Mesothelial cell of epicardium (in vitro differentiated cells): ENCODE measurements at regions not wholly inside any gene's neighbourhood (a gene's known extent, or its start where the extent isn't known, plus 50 kb on each side); places are given as distances from the start of the nearest gene placed in this dataset.

Experiments used
- DNase-seq, 2 experiments: peaks; one replicate each; pipeline ENCODE4 v3.0.0; 2021; ENCODE audit warnings: low spot score in 2 of 2; ENCODE audit not compliant: unreplicated experiment in 2 of 2
- H3K27ac Mint-ChIP-seq: 2 replicates; pipeline ENCODE4 v1.8.0; 2021; ENCODE audit warnings: mixed read lengths
- H3K27me3 Mint-ChIP-seq: 2 replicates; pipeline ENCODE4 v1.8.0; 2021; ENCODE audit warnings: low read depth, mixed read lengths
- H3K36me3 Mint-ChIP-seq: 2 replicates; pipeline ENCODE4 v1.8.0; 2021; ENCODE audit warnings: mixed read lengths
- H3K4me1 Mint-ChIP-seq: 2 replicates; pipeline ENCODE4 v1.8.0; 2021; ENCODE audit warnings: mixed read lengths
- H3K4me3 Mint-ChIP-seq: 2 replicates; pipeline ENCODE4 v1.8.0; 2021; ENCODE audit warnings: mild to moderate bottlenecking, moderate library complexity, mixed read lengths
- H3K9me3 Mint-ChIP-seq: 2 replicates; pipeline ENCODE4 v1.8.0; 2021; ENCODE audit warnings: mixed read lengths
- CTCF ChIP-seq: fragments of 200-600 bp; sonication (generic); IDR thresholded peaks from one replicate; pipeline ENCODE4 v1.5.0; 2021; ENCODE audit warnings: antibody characterized with exemption; ENCODE audit not compliant: unreplicated experiment

DNA sequence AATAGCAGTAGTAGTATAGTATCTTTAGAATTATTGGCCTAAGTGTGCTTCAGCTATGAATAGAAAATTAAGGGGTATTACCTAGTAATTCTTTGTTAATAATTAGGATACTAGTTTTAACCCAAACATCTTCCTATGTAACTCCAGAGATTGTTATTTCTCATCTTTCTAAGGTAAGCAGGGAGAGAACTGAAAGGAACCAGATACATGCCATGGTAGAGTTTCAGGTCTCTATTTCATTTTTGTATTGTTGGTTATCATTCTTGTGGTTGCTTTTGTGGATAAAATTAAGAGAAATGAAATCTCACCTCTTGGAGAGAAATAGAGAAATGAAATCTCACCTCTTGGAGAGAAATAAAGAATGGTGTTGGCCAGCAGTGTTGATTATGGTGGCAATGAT is 597.1 kb upstream of the CT83 start:
- no peak overlapping the region for H3K4me3 Mint-ChIP-seq
- H3K27ac Mint-ChIP-seq: no peak overlapping the region
- no peaks in the 10 kb centered on the region for H3K27me3 Mint-ChIP-seq
- H3K9me3 Mint-ChIP-seq: peaks cover 16% of the 10 kb centered on the region
- H3K36me3 Mint-ChIP-seq: no peaks in the 10 kb centered on the region
- DNase-seq: no peak
- no peak for TF ChIP-seq CTCF
- H3K4me1 Mint-ChIP-seq: no peaks in the 10 kb centered on the region

GRCh38 chrX:117053260-117053659 is 590.5 kb upstream of the CT83 start:
- Mint-ChIP-seq H3K4me1 (no peaks in the 10 kb centered on the region), H3K27ac (no peak overlapping the region)
- no peak for TF ChIP-seq CTCF

DNA sequence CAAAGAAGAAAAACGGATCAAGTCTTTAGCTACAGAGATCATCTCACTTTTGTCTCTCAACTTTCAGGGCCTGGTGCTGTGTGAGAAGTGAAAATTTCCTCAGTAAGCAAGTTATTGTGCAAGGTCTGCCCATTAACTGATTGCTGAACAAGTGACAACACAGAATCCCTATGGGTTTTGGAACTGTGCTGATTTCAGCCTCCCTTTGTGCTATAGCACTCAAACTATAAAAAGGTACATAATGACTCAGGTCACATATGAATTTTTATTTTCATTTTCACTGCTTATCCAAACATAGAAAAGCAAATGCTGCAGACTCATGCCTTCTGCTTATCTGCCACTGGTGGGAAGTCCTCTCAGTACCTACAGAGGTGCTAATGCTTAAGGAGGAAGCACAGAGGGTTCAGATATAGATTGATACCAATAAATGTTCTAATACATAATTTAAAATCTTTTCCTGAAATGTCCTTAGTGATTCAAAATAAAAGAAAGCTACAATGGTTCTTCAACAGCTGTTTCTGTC is 576.2 kb upstream of the CT83 start:
- no peak for DNase-seq
- H3K4me1 Mint-ChIP-seq: no peaks in the 10 kb centered on the region
- H3K36me3 Mint-ChIP-seq: no peaks in the 10 kb centered on the region
- peaks cover 17% of the 10 kb centered on the region for H3K9me3 Mint-ChIP-seq
- no peaks in the 10 kb centered on the region for H3K27me3 Mint-ChIP-seq
- no peak overlapping the region for H3K4me3 Mint-ChIP-seq
- no peak for TF ChIP-seq CTCF
- no peak overlapping the region for H3K27ac Mint-ChIP-seq

More at GRCh38 chrX:117053260-117053659, 590.5 kb upstream of the CT83 start:
- H3K9me3 Mint-ChIP-seq: peaks cover 16% of the 10 kb centered on the region
- no peak overlapping the region for H3K4me3 Mint-ChIP-seq
- no peaks in the 10 kb centered on the region for H3K36me3 Mint-ChIP-seq
- no peaks in the 10 kb centered on the region for H3K27me3 Mint-ChIP-seq
- DNase-seq: no peak

DNA sequence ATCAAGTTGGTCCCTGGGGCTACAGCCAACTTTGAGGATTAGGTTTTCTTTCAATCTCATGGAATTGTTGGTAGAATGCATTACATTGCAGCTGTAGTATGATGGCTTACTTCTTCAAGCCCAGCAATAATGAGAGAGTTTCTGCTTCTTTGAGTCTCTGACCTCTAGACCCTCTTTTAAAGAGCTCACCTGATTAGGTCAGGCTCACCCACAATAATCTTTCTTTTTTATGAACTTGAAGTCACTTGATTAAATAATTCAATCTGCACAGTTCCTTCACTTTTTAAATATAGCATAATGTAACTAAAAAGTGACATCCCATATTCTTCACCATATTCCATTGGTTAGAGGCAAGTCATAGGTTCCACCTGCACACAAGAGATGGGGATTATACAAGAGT is 547.5 kb upstream of the CT83 start:
- Mint-ChIP-seq H3K9me3 (peaks cover 31% of the 10 kb centered on the region), H3K4me3 (no peak overlapping the region), H3K36me3 (no peaks in the 10 kb centered on the region), H3K4me1 (no peaks in the 10 kb centered on the region), H3K27me3 (no peaks in the 10 kb centered on the region), H3K27ac (no peak overlapping the region)
- no peak for DNase-seq
- TF ChIP-seq CTCF: no peak

GRCh38 chrX:117002981-117003380 is 540.2 kb upstream of the CT83 start:
- Mint-ChIP-seq H3K9me3 (no peaks in the 10 kb centered on the region), H3K27ac (no peak overlapping the region), H3K36me3 (no peaks in the 10 kb centered on the region), H3K4me1 (no peaks in the 10 kb centered on the region), H3K4me3 (no peak overlapping the region), H3K27me3 (no peaks in the 10 kb centered on the region)
- DNase-seq: no peak
- no peak for TF ChIP-seq CTCF

DNA sequence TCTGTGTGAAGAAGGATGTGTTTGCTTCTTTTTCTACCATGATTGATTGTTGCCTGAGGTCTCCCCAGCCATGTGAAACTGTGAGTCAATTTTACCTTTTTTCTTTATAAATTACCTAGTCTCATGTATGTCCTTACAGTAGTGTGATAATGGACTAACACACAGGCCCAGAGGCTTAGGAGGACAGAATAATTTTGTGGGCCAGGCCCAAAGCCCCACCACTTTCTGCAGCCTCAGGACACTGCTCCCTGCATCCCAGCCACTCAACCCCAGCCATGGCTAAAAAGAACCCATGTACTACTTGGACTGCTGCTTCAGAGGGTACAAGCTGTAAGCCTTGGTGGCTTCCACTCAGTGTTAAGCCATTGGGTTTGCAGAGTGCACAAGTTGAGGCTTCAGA is 512.7 kb upstream of the CT83 start:
- no peaks in the 10 kb centered on the region for H3K4me1 Mint-ChIP-seq
- no peaks in the 10 kb centered on the region for H3K27me3 Mint-ChIP-seq
- no peak for TF ChIP-seq CTCF
- no peak overlapping the region for H3K4me3 Mint-ChIP-seq
- no peak overlapping the region for H3K27ac Mint-ChIP-seq
- H3K9me3 Mint-ChIP-seq: peaks cover 56% of the 10 kb centered on the region
- no peak for DNase-seq
- no peaks in the 10 kb centered on the region for H3K36me3 Mint-ChIP-seq
